ENCODE measurements at regions not wholly inside any gene's neighbourhood (a gene's known extent, or its start where the extent isn't known, plus 50 kb on each side); places are given as distances from the start of the nearest gene placed in this dataset.

DNA sequence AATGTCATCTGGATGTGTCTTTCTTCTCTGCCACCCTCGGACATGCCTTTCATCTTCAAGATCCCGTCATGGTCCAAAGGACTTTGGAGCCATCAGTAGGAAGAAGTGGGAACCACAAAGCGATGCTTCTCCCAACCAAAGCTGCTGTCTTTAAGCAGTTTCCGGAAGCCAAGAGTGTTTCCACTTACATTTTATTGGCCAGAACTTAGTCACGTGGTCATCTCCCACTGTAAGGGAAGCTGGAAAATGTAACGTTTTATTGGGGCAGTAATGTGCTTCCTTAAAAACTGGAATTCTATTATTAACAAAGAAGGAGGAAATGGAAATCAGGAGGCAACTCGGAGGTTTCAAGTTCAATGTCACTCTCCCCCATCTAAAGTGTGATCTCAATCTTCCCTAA lies 170.8 kb downstream of the ATG4C start:
- TF ChIP-seq POLR2A (IDR thresholded peaks at IDR 0.05; ENCODE audit: low read length) (no peak), GATA1 (IDR thresholded peaks at IDR 0.05; ENCODE audit: low read depth, low read length) (no peak)

All from erythroblast (primary cell).